SK-N-SH (cell line): ENCODE measurements at regions not wholly inside any gene's neighbourhood (a gene's known extent, or its start where the extent isn't known, plus 50 kb on each side); places are given as distances from the start of the nearest gene placed in this dataset.

Experiments used
- CTCF ChIA-PET: fragments of 300-600, 350-600 bp; formaldehyde crosslinking; extraction: SDS; loops from one replicate; lab custom pipeline; 2021; lab: Yijun Ruan, JAX
- POLR2A ChIA-PET: fragments of 350-600 bp; sonication (Branson Sonifier 250); formaldehyde crosslinking; extraction: SDS; loops from one replicate; lab custom pipeline; 2020; ENCODE audit warnings: antibody characterized with exemption, inconsistent platforms; lab: Yijun Ruan, JAX
- DNase-seq: peaks from one replicate; pipeline ENCODE4 v3.0.0; 2012
- H2AFZ ChIP-seq: fragments of 200-600 bp; sonication (generic); 2 replicates; pipeline ENCODE4 v1.8.1; 2016; ENCODE audit warnings: antibody characterized with exemption, mild to moderate bottlenecking, low read depth
- H3F3A ChIP-seq: fragments of 200-600 bp; sonication (generic); replicated peaks from 2 replicates; pipeline ENCODE3; 2016; ENCODE audit warnings: antibody characterized with exemption, mild to moderate bottlenecking; ENCODE audit not compliant: insufficient read depth
- H3K27ac ChIP-seq, 2 experiments: fragments of 200-500 bp in 1 of 2; fragments of 200-600 bp in 1 of 2; sonication (Bioruptor generic) in 1 of 2; sonication (generic), shearing (Covaris generic) in 1 of 2; 2 replicates each; pipeline versions ENCODE4 v1.5.1 to v1.6.1; 2014 to 2016; ENCODE audit warnings: low read depth in 2 of 2, inconsistent platforms in 1 of 2, low read length in 1 of 2, mild to moderate bottlenecking in 1 of 2, mixed read lengths in 1 of 2
- H3K27me3 ChIP-seq: fragments of 200-600 bp; sonication (generic), shearing (Covaris generic); 2 replicates; pipeline ENCODE4 v1.6.1; 2016; ENCODE audit warnings: mixed run types; ENCODE audit not compliant: insufficient read depth
- H3K36me3 ChIP-seq, 2 experiments: fragments of 200-500 bp in 1 of 2; fragments of 200-600 bp in 1 of 2; sonication (Bioruptor generic) in 1 of 2; sonication (generic) in 1 of 2; replicated peaks in 1 of 2; 2 replicates each; pipeline versions ENCODE3 to v1.5.1; 2014 to 2016; ENCODE audit warnings: low read length in 1 of 2, mild to moderate bottlenecking in 1 of 2; ENCODE audit not compliant: insufficient read depth in 2 of 2, control insufficient read depth in 1 of 2
- H3K4me1 ChIP-seq, 2 experiments: fragments of 200-500 bp in 1 of 2; fragments of 200-600 bp in 1 of 2; sonication (Bioruptor generic) in 1 of 2; sonication (generic), shearing (Covaris generic) in 1 of 2; 2 replicates each; pipeline versions ENCODE4 v1.5.1 to v1.6.1; 2014 to 2016; ENCODE audit warnings: low read depth in 1 of 2, low read length in 1 of 2, mixed run types in 1 of 2; ENCODE audit not compliant: insufficient read depth in 2 of 2, control insufficient read depth in 1 of 2
- H3K4me2 ChIP-seq: fragments of 200-600 bp; sonication (generic), shearing (Covaris generic); 2 replicates; pipeline ENCODE4 v1.6.1; 2017; ENCODE audit warnings: mixed run types
- H3K4me3 ChIP-seq, 2 experiments: fragments of 200-500 bp in 1 of 2; fragments of 200-600 bp in 1 of 2; sonication (Bioruptor generic) in 1 of 2; sonication (generic), shearing (Covaris generic) in 1 of 2; 2 replicates each; pipeline versions ENCODE4 v1.5.1 to v1.8.1; 2014 to 2016; ENCODE audit warnings: low read depth in 2 of 2, inconsistent platforms in 1 of 2, low read length in 1 of 2, mild to moderate bottlenecking in 1 of 2, mixed read lengths in 1 of 2, moderate library complexity in 1 of 2
- H3K79me2 ChIP-seq: fragments of 200-600 bp; sonication (generic); 2 replicates; pipeline ENCODE4 v1.8.1; 2017; ENCODE audit warnings: mild to moderate bottlenecking; ENCODE audit not compliant: insufficient read depth
- H3K9ac ChIP-seq: fragments of 200-600 bp; sonication (generic); 2 replicates; pipeline ENCODE4 v1.6.1; 2017; ENCODE audit warnings: mixed run types
- H3K9me2 ChIP-seq: fragments of 200-600 bp; sonication (generic); 2 replicates; pipeline ENCODE4 v1.6.1; 2017; ENCODE audit warnings: mixed run types
- H3K9me3 ChIP-seq: fragments of 200-600 bp; sonication (generic); 2 replicates; pipeline ENCODE4 v1.6.1; 2017; ENCODE audit warnings: mixed run types, mild to moderate bottlenecking, moderate library complexity
- H4K20me1 ChIP-seq: fragments of 200-600 bp; sonication (generic); 2 replicates; pipeline ENCODE4 v1.6.1; 2017; ENCODE audit warnings: mild to moderate bottlenecking, mixed run types; ENCODE audit not compliant: insufficient read depth
- ELF1 ChIP-seq: IDR thresholded peaks from 2 replicates; pipeline ENCODE4 v1.4.0; 2012
- EP300 ChIP-seq, 2 experiments: IDR thresholded peaks; 2 replicates each; pipeline versions ENCODE4 v1.4.0 to v1.6.1; 2012; ENCODE audit warnings: borderline replicate concordance in 1 of 2, low read depth in 1 of 2, low read length in 1 of 2
- EZH2phosphoT487 ChIP-seq: fragments of 200-600 bp; sonication (generic); IDR thresholded peaks from 2 replicates; pipeline ENCODE4 v1.6.1; 2017; ENCODE audit warnings: low read depth, mixed run types, mild to moderate bottlenecking, antibody characterized with exemption, moderate library complexity, borderline replicate concordance
- FOSL2 ChIP-seq: IDR thresholded peaks from 2 replicates; pipeline ENCODE4 v1.4.0; 2012; ENCODE audit warnings: low read depth, mild to moderate bottlenecking, moderate library complexity, borderline replicate concordance
- FOXM1 ChIP-seq: IDR thresholded peaks from 2 replicates; pipeline ENCODE4 v1.4.0; 2012; ENCODE audit warnings: low read depth, mild to moderate bottlenecking
- GATA2 ChIP-seq: sonication (generic); formaldehyde crosslinking; IDR thresholded peaks from 2 replicates; pipeline ENCODE4 v1.5.0; 2020; ENCODE audit warnings: mild to moderate bottlenecking, missing genetic modification reagents
- IRF3 ChIP-seq: fragments of 150-350 bp; IDR thresholded peaks from 2 replicates; pipeline ENCODE4 v1.6.1; 2016; ENCODE audit warnings: mild to moderate bottlenecking, low read depth, low read length
- JUND ChIP-seq: IDR thresholded peaks from 2 replicates; pipeline ENCODE4 v1.4.0; 2012
- MEF2A ChIP-seq: IDR thresholded peaks from 2 replicates; pipeline ENCODE4 v1.4.0; 2012; ENCODE audit warnings: low read depth, borderline replicate concordance
- MXI1 ChIP-seq: IDR thresholded peaks from 2 replicates; pipeline ENCODE4 v1.6.1; 2012; ENCODE audit warnings: mild to moderate bottlenecking, low read depth, low read length, improper control_type of control experiment
- PBX3 ChIP-seq: IDR thresholded peaks from 2 replicates; pipeline ENCODE4; 2012
- RCOR1 ChIP-seq: fragments of 150-350 bp; IDR thresholded peaks from 2 replicates; pipeline ENCODE4 v1.6.1; 2017; ENCODE audit warnings: antibody characterized with exemption, low read length
- REST ChIP-seq: IDR thresholded peaks from 2 replicates; pipeline ENCODE4 v1.6.1; 2012; ENCODE audit warnings: mild to moderate bottlenecking, low read depth, low read length, moderate library complexity
- RFX5 ChIP-seq: IDR thresholded peaks from 2 replicates; pipeline ENCODE4 v1.6.1; 2012; ENCODE audit warnings: mild to moderate bottlenecking, improper control_type of control experiment, low read length
- RXRA ChIP-seq: IDR thresholded peaks from 2 replicates; pipeline ENCODE4 v1.4.0; 2012; ENCODE audit warnings: low read depth, mild to moderate bottlenecking, borderline replicate concordance
- SMC3 ChIP-seq: IDR thresholded peaks from 2 replicates; pipeline ENCODE4 v1.6.1; 2012; ENCODE audit warnings: low read depth, low read length, improper control_type of control experiment
- USF2 ChIP-seq: fragments of 150-350 bp; IDR thresholded peaks from 2 replicates; pipeline ENCODE4 v1.6.1; 2017; ENCODE audit warnings: antibody characterized with exemption, low read length, low read depth, borderline replicate concordance
- WGBS: methylation state at CpG from one replicate; pipeline ENCODE4 v1.1.6; 2017; ENCODE audit warnings: low lambda C conversion rate; 5-methylcytosine and 5-hydroxymethylcytosine counted together

GRCh38 chr10:35723992-35724391 is 81.9 kb upstream of the FZD8 start:
- no peaks in the 10 kb centered on the region for H3K9me3 ChIP-seq
- no peak overlapping the region for H3K4me2 ChIP-seq
- H3K9me2 ChIP-seq, result no peaks in the 10 kb centered on the region
- no peaks in the 10 kb centered on the region for H3K79me2 ChIP-seq
- ChIA-PET CTCF (no interaction called here), POLR2A (no interaction called here)
- no peak overlapping the region for H3K4me3 ChIP-seq
- no peaks in the 10 kb centered on the region; the same call in 1 of the 2 replicates for H3K27me3 ChIP-seq
- WGBS, result 26% methylated on average over 5 of the region's 5 CpGs
- no peak overlapping the region for H3K27ac ChIP-seq
- TF ChIP-seq PBX3, result no peak
- no peak for TF ChIP-seq MXI1
- no peak for TF ChIP-seq EP300 (IDR thresholded peaks at IDR 0.05; ENCODE audit: borderline replicate concordance in 1 of 2, low read depth in 1 of 2, low read length in 1 of 2)
- TF ChIP-seq GATA2 (CRISPR knock-in tag), result no peak
- TF ChIP-seq FOSL2, result no peak
- no peak for TF ChIP-seq REST
- no peak for TF ChIP-seq RFX5
- no peak for TF ChIP-seq JUND
- TF ChIP-seq EZH2phosphoT487, result no peak
- no peak for TF ChIP-seq IRF3
- no peak for TF ChIP-seq MEF2A
- no peak for TF ChIP-seq SMC3
- TF ChIP-seq FOXM1, result no peak
- no peak for TF ChIP-seq RCOR1
- no peak for TF ChIP-seq RXRA
- no peak for TF ChIP-seq USF2
- TF ChIP-seq ELF1, result no peak
- no peaks in the 10 kb centered on the region for H3K4me1 ChIP-seq
- no peaks in the 10 kb centered on the region for H3K36me3 ChIP-seq
- H3K9ac ChIP-seq, result no peak overlapping the region
- H3F3A ChIP-seq, result no peaks in the 10 kb centered on the region
- no peak overlapping the region for H2AFZ ChIP-seq
- no peaks in the 10 kb centered on the region for H4K20me1 ChIP-seq
- DNase-seq, result no peak
